Islet precursor cell (in vitro differentiated cells): ENCODE measurements at regions not wholly inside any gene's neighbourhood (a gene's known extent, or its start where the extent isn't known, plus 50 kb on each side); places are given as distances from the start of the nearest gene placed in this dataset.
"Not testable (repeated sequence)": the region's sequence is repeated elsewhere in the genome, so short reads cannot be mapped to it uniquely, and the experiment has no call there.

Experiments
- DNase-seq: peaks from one replicate; pipeline ENCODE4 v3.0.0-alpha.2; 2018

- DNase-seq, result no peak
Measured at GRCh38 chr3:20810555-20810954, 624.5 kb upstream of the SGO1 start.

GRCh38 chr3:20809356-20809755 is 623.4 kb upstream of the SGO1 start:
- no peak for DNase-seq

GRCh38 chr3:20808864-20809263 is 622.9 kb upstream of the SGO1 start:
- no peak for DNase-seq

GRCh38 chr3:20798666-20799065 is 612.7 kb upstream of the SGO1 start:
- no peak for DNase-seq

GRCh38 chr3:20787005-20787404 is 601.0 kb upstream of the SGO1 start:
- DNase-seq, result no peak

GRCh38 chr3:20776692-20777091 is 590.7 kb upstream of the SGO1 start:
- DNase-seq, result no peak

GRCh38 chr3:20776286-20776685 is 590.3 kb upstream of the SGO1 start:
- no peak for DNase-seq

GRCh38 chr3:20773320-20773984 is 587.4 kb upstream of the SGO1 start:
- no peak for DNase-seq

- no peak for DNase-seq
Measured at GRCh38 chr3:20772869-20773268, 586.9 kb upstream of the SGO1 start.

GRCh38 chr3:20769430-20769829 is 583.4 kb upstream of the SGO1 start:
- DNase-seq, result no peak

- no peak for DNase-seq
Measured at GRCh38 chr3:20760981-20761380, 575.0 kb upstream of the SGO1 start.

- DNase-seq, result no peak
Measured at GRCh38 chr3:20752416-20752815, 566.4 kb upstream of the SGO1 start.

- no peak for DNase-seq
Measured at GRCh38 chr3:20751296-20751695, 565.3 kb upstream of the SGO1 start.

GRCh38 chr3:20747741-20748140 is 561.7 kb upstream of the SGO1 start:
- DNase-seq, result no peak

- DNase-seq, result no peak
Measured at GRCh38 chr3:20743553-20744321, 557.7 kb upstream of the SGO1 start.

- DNase-seq, result no peak
Measured at GRCh38 chr3:20742903-20743552, 557.0 kb upstream of the SGO1 start.

- DNase-seq, result no peak
Measured at GRCh38 chr3:20741381-20741780, 555.4 kb upstream of the SGO1 start.

GRCh38 chr3:20739814-20740213 is 553.8 kb upstream of the SGO1 start:
- no peak for DNase-seq

- no peak for DNase-seq
Measured at GRCh38 chr3:20736287-20736852, 550.4 kb upstream of the SGO1 start.

- DNase-seq, result no peak
Measured at GRCh38 chr3:20729185-20729584, 543.2 kb upstream of the SGO1 start.

GRCh38 chr3:20726786-20727185 is 540.8 kb upstream of the SGO1 start:
- no peak for DNase-seq

- DNase-seq, result no peak
Measured at GRCh38 chr3:20724241-20724640, 538.2 kb upstream of the SGO1 start.

- not testable (repeated sequence) for DNase-seq
Measured at GRCh38 chr3:20716425-20716824, 530.4 kb upstream of the SGO1 start.

- DNase-seq, result no peak
Measured at GRCh38 chr3:20701641-20702040, 515.6 kb upstream of the SGO1 start.
